ENCODE measurements at regions not wholly inside any gene's neighbourhood (a gene's known extent, or its start where the extent isn't known, plus 50 kb on each side); places are given as distances from the start of the nearest gene placed in this dataset.

DNA sequence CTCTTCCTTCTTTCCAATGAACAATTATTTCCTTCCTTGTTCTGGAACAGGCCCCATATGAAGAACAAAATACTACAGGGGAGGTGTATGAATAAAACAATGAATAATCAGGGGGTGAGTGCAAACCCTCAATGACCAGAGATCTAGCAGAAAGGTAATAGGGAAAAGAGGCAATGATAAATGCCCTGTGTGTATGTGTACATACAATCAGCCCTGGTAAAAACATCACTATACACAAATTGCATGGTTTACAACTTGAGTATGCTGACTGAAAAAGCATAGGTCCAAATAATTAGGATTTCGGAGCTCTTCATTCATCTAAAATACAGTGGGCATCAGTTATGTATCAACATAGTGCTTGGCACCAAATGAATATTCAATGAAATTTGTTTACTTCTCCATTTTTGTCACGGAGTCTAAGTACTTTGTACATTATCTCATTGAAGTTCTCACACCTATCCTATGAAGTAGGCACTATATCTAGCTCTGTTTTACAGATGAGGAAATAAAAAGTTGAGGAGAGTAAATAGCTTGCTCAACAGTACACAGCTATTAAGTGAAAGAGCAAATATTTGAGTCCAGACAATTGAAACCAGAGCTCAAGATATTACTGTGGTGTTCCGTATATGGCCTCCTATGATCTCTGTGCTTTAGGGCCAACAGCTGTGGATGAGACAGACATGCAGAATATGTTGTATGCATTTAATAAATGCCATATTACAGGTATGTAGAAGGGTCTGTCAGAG is 1065.4 kb downstream of the SORCS3 start:
- CTCF ChIA-PET = no interaction called here
- H4K20me1 ChIP-seq (ENCODE audit: control insufficient read depth, insufficient read depth, low read length, poor library complexity, severe bottlenecking) = no peaks in the 10 kb centered on the region
- no peak overlapping the region for H3K4me3 ChIP-seq (ENCODE audit: control extremely low read depth in 1 of 5, extremely low read depth in 1 of 5, insufficient read depth in 1 of 5, low read depth in 2 of 5, low read length in 4 of 5)
- no peak overlapping the region for H3K27ac ChIP-seq (ENCODE audit: low read length in 2 of 2)
- H3K9me3 ChIP-seq (ENCODE audit: control extremely low read depth in 1 of 3, control insufficient read depth in 2 of 3, insufficient read depth in 1 of 3, low read length in 2 of 3) = peaks cover 0 to 3% (median 0%) of the 10 kb centered on the region in 3 donors
- Mint-ChIP-seq H3K4me3 (no peak overlapping the region), H3K9me3 (ENCODE audit: insufficient read depth) (no peaks in the 10 kb centered on the region), H3K27ac (no peak overlapping the region), H3K4me1 (no peaks in the 10 kb centered on the region), H3K27me3 (no peaks in the 10 kb centered on the region)
- H3K4me2 ChIP-seq (replicated peaks; ENCODE audit: low read depth, low read length, poor library complexity, severe bottlenecking) = no peak overlapping the region
- TF ChIP-seq, protein P1, sequence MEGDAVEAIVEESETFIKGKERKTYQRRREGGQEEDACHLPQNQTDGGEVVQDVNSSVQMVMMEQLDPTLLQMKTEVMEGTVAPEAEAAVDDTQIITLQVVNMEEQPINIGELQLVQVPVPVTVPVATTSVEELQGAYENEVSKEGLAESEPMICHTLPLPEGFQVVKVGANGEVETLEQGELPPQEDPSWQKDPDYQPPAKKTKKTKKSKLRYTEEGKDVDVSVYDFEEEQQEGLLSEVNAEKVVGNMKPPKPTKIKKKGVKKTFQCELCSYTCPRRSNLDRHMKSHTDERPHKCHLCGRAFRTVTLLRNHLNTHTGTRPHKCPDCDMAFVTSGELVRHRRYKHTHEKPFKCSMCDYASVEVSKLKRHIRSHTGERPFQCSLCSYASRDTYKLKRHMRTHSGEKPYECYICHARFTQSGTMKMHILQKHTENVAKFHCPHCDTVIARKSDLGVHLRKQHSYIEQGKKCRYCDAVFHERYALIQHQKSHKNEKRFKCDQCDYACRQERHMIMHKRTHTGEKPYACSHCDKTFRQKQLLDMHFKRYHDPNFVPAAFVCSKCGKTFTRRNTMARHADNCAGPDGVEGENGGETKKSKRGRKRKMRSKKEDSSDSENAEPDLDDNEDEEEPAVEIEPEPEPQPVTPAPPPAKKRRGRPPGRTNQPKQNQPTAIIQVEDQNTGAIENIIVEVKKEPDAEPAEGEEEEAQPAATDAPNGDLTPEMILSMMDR (IDR thresholded peaks at IDR 0.05) = no peak
- no peak for TF ChIP-seq EZH2 (IDR thresholded peaks at IDR 0.05; ENCODE audit: borderline replicate concordance, insufficient read depth, low read depth, low read length, poor library complexity, severe bottlenecking)
- no peak overlapping the region for H3K9ac ChIP-seq (ENCODE audit: low read length)
- ATAC-seq (ENCODE audit: low read depth) = no peak
- no peaks in the 10 kb centered on the region for H3K79me2 ChIP-seq (ENCODE audit: control insufficient read depth, insufficient read depth, low read length)
- intact Hi-C loops (cut with micrococcal nuclease) = no loop called here
- POLR2A ChIA-PET = no interaction called here
- H3K27me3 ChIP-seq (replicated peaks in 1 of 4; ENCODE audit: control extremely low read depth in 1 of 4, control insufficient read depth in 3 of 4, insufficient read depth in 4 of 4, low read length in 3 of 4) = no peaks in the 10 kb centered on the region
- H3K4me1 ChIP-seq (ENCODE audit: control insufficient read depth in 2 of 2, insufficient read depth in 2 of 2, low read length in 2 of 2) = no peaks in the 10 kb centered on the region
- DNase-seq = no peak
- no peak overlapping the region for H2AFZ ChIP-seq (ENCODE audit: insufficient read depth, low read depth, low read length, poor library complexity, severe bottlenecking)
- WGBS (ENCODE audit: insufficient coverage) = 100% methylated on average over 1 of the region's 3 CpGs
- no peaks in the 10 kb centered on the region for H3K36me3 ChIP-seq (replicated peaks in 1 of 2; ENCODE audit: control extremely low read depth in 1 of 2, control insufficient read depth in 1 of 2, extremely low read depth in 1 of 2, insufficient read depth in 2 of 2, low read length in 1 of 2)

GRCh38 chr10:105702211-105702610 is 1061.1 kb downstream of the SORCS3 start:
- H3K9ac ChIP-seq (ENCODE audit: low read length) = no peak overlapping the region
- 85% methylated on average over 3 of the region's 4 CpGs for WGBS (ENCODE audit: insufficient coverage)
- DNase-seq = no peak
- no peaks in the 10 kb centered on the region for H4K20me1 ChIP-seq (ENCODE audit: control insufficient read depth, insufficient read depth, low read length, poor library complexity, severe bottlenecking)
- no peak overlapping the region for H3K4me3 ChIP-seq (ENCODE audit: control extremely low read depth in 1 of 5, extremely low read depth in 1 of 5, insufficient read depth in 1 of 5, low read depth in 2 of 5, low read length in 4 of 5)
- no peaks in the 10 kb centered on the region for H3K27me3 ChIP-seq (replicated peaks in 1 of 4; ENCODE audit: control extremely low read depth in 1 of 4, control insufficient read depth in 3 of 4, insufficient read depth in 4 of 4, low read length in 3 of 4)
- H3K4me2 ChIP-seq (replicated peaks; ENCODE audit: low read depth, low read length, poor library complexity, severe bottlenecking) = no peak overlapping the region
- H3K79me2 ChIP-seq (ENCODE audit: control insufficient read depth, insufficient read depth, low read length) = no peaks in the 10 kb centered on the region
- intact Hi-C loops (cut with micrococcal nuclease) = no loop called here
- H3K27ac Mint-ChIP-seq = no peak overlapping the region
- no peak overlapping the region for H3K4me3 Mint-ChIP-seq
- ChIA-PET POLR2A (no interaction called here), CTCF (no interaction called here)
- H3K9me3 ChIP-seq (ENCODE audit: control extremely low read depth in 1 of 3, control insufficient read depth in 2 of 3, insufficient read depth in 1 of 3, low read length in 2 of 3) = no peaks in the 10 kb centered on the region
- H2AFZ ChIP-seq (ENCODE audit: insufficient read depth, low read depth, low read length, poor library complexity, severe bottlenecking) = no peak overlapping the region
- no peak for TF ChIP-seq EZH2 (IDR thresholded peaks at IDR 0.05; ENCODE audit: borderline replicate concordance, insufficient read depth, low read depth, low read length, poor library complexity, severe bottlenecking)
- TF ChIP-seq, protein P1 (IDR thresholded peaks at IDR 0.05) = no peak
- H3K9me3 Mint-ChIP-seq (ENCODE audit: insufficient read depth) = no peaks in the 10 kb centered on the region
- H3K4me1 Mint-ChIP-seq = no peaks in the 10 kb centered on the region
- H3K36me3 ChIP-seq (replicated peaks in 1 of 2; ENCODE audit: control extremely low read depth in 1 of 2, control insufficient read depth in 1 of 2, extremely low read depth in 1 of 2, insufficient read depth in 2 of 2, low read length in 1 of 2) = no peaks in the 10 kb centered on the region
- ATAC-seq (ENCODE audit: low read depth) = no peak
- no peaks in the 10 kb centered on the region for H3K27me3 Mint-ChIP-seq
- no peaks in the 10 kb centered on the region for H3K4me1 ChIP-seq (ENCODE audit: control insufficient read depth in 2 of 2, insufficient read depth in 2 of 2, low read length in 2 of 2)
- no peak overlapping the region for H3K27ac ChIP-seq (ENCODE audit: low read length in 2 of 2)

Data from B cell (primary cell).